B cell (primary cell): ENCODE measurements at regions not wholly inside any gene's neighbourhood (a gene's known extent, or its start where the extent isn't known, plus 50 kb on each side); places are given as distances from the start of the nearest gene placed in this dataset.

Experiments used
- ATAC-seq: fragments of 200-7000 bp; cut with Tn5 transposase; one replicate; pipeline ENCODE4 v1.10.0; 2021; ENCODE audit warnings: low read depth, mild to moderate bottlenecking, moderate number of reproducible peaks, moderate library complexity
- CTCF ChIA-PET: fragments of 350-600 bp; sonication (Branson Sonifier 250); formaldehyde crosslinking; loops from one replicate; lab custom pipeline; 2021; ENCODE audit warnings: antibody characterized with exemption, inconsistent platforms; lab: Charles Lee
- POLR2A ChIA-PET: fragments of 350-600 bp; sonication (Branson Sonifier 250); formaldehyde crosslinking; loops from one replicate; lab custom pipeline; 2021; ENCODE audit warnings: antibody characterized with exemption; lab: Charles Lee
- DNase-seq: peaks from one replicate; pipeline ENCODE4 v3.0.0; 2013
- H2AFZ ChIP-seq: 2 replicates; pipeline ENCODE4 v1.6.1; 2012; ENCODE audit warnings: mild to moderate bottlenecking, low read depth, low read length; ENCODE audit not compliant: insufficient read depth, poor library complexity, severe bottlenecking
- H3K27ac ChIP-seq, 2 donors: 1 replicate in 1 of 2; 2 replicates in 1 of 2; pipeline ENCODE4 v1.5.1; 2012 to 2013; ENCODE audit warnings: low read length in 2 of 2, mild to moderate bottlenecking in 2 of 2, moderate library complexity in 1 of 2
- H3K27me3 ChIP-seq, 4 experiments: fragments of 200-600 bp in 1 of 4; sonication (generic) in 1 of 4; replicated peaks in 1 of 4; 1 replicate in 2 of 4; 2 replicates in 2 of 4; pipeline versions ENCODE4 v1.6.1 to v1.7.0; 2013 to 2016; ENCODE audit warnings: low read length in 3 of 4, mild to moderate bottlenecking in 2 of 4, mixed read lengths in 1 of 4, moderate library complexity in 1 of 4; ENCODE audit not compliant: insufficient read depth in 4 of 4, control insufficient read depth in 3 of 4; ENCODE audit errors: control extremely low read depth in 1 of 4
- H3K36me3 ChIP-seq, 2 experiments: replicated peaks in 1 of 2; 1 replicate in 1 of 2; 2 replicates in 1 of 2; pipeline versions ENCODE4 v1.6.1 to v1.7.1; 2013; ENCODE audit warnings: low read length in 1 of 2; ENCODE audit not compliant: insufficient read depth in 2 of 2, control insufficient read depth in 1 of 2; ENCODE audit errors: control extremely low read depth in 1 of 2, extremely low read depth in 1 of 2
- H3K4me1 ChIP-seq, 2 donors: fragments of 200-600 bp in 1 of 2; sonication (generic) in 1 of 2; 1 replicate in 1 of 2; 2 replicates in 1 of 2; pipeline versions ENCODE4 v1.5.1 to v1.6.1; 2013 to 2017; ENCODE audit warnings: low read length in 2 of 2; ENCODE audit not compliant: control insufficient read depth in 2 of 2, insufficient read depth in 2 of 2
- H3K4me2 ChIP-seq: replicated peaks from 2 replicates; pipeline ENCODE3; 2012; ENCODE audit warnings: mild to moderate bottlenecking, low read depth, low read length; ENCODE audit not compliant: poor library complexity, severe bottlenecking
- H3K4me3 ChIP-seq, 5 experiments: fragments of 200-600 bp in 1 of 5; sonication (generic) in 1 of 5; 1 replicate in 3 of 5; 2 replicates in 2 of 5; pipeline versions ENCODE4 v1.5.1 to v1.7.0; 2011 to 2016; ENCODE audit warnings: low read length in 4 of 5, mild to moderate bottlenecking in 4 of 5, low read depth in 2 of 5, control low read depth in 1 of 5, moderate library complexity in 1 of 5; ENCODE audit not compliant: insufficient read depth in 1 of 5; ENCODE audit errors: control extremely low read depth in 1 of 5, extremely low read depth in 1 of 5
- H3K79me2 ChIP-seq: fragments of 200-600 bp; sonication (generic); one replicate; pipeline ENCODE4 v1.6.0; 2016; ENCODE audit warnings: low read length; ENCODE audit not compliant: control insufficient read depth, insufficient read depth
- H3K9ac ChIP-seq: fragments of 200-600 bp; sonication (generic); 2 replicates; pipeline ENCODE4 v1.6.1; 2017; ENCODE audit warnings: mild to moderate bottlenecking, low read length, moderate library complexity
- H3K9me3 ChIP-seq, 3 donors: one replicate each; pipeline versions ENCODE4 v1.6.1 to v1.7.1; 2013; ENCODE audit warnings: low read length in 2 of 3; ENCODE audit not compliant: control insufficient read depth in 2 of 3, insufficient read depth in 1 of 3; ENCODE audit errors: control extremely low read depth in 1 of 3
- H4K20me1 ChIP-seq: 2 replicates; pipeline ENCODE4 v1.6.0; 2012; ENCODE audit warnings: mild to moderate bottlenecking, low read length; ENCODE audit not compliant: insufficient read depth, control insufficient read depth, poor library complexity, severe bottlenecking
- H3K27ac Mint-ChIP-seq: one replicate; pipeline ENCODE4 v1.8.0; 2021; ENCODE audit warnings: mixed read lengths
- H3K27me3 Mint-ChIP-seq: one replicate; pipeline ENCODE4 v1.8.0; 2021; ENCODE audit warnings: mixed read lengths
- H3K4me1 Mint-ChIP-seq: one replicate; pipeline ENCODE4 v1.8.0; 2021; ENCODE audit warnings: mixed read lengths
- H3K4me3 Mint-ChIP-seq: one replicate; pipeline ENCODE4 v1.8.0; 2021; ENCODE audit warnings: mixed read lengths
- H3K9me3 Mint-ChIP-seq: one replicate; pipeline ENCODE4 v1.8.0; 2022; ENCODE audit warnings: mixed read lengths; ENCODE audit not compliant: insufficient read depth
- EZH2 ChIP-seq: IDR thresholded peaks from 2 replicates; pipeline ENCODE4 v1.6.1; 2012; ENCODE audit warnings: borderline replicate concordance, low read depth, mild to moderate bottlenecking, moderate library complexity, low read length; ENCODE audit not compliant: insufficient read depth, poor library complexity, severe bottlenecking
- WGBS: methylation state at CpG from one replicate; pipeline ENCODE4 v1.1.5; 2013; ENCODE audit warnings: missing lambda C conversion rate; ENCODE audit not compliant: insufficient coverage; 5-methylcytosine and 5-hydroxymethylcytosine counted together
- intact Hi-C: fragments of 100-400 bp; cut with micrococcal nuclease; formaldehyde crosslinking; loops from one replicate; pipeline ENCODE4 v1.10.0; 2022
- TF ChIP-seq, protein P1 (sequence below): fragments of 200-600 bp; IDR thresholded peaks from one replicate; pipeline ENCODE4 v1.8.0; 2022; ENCODE audit warnings: antibody characterized with exemption, mild to moderate bottlenecking

DNA sequence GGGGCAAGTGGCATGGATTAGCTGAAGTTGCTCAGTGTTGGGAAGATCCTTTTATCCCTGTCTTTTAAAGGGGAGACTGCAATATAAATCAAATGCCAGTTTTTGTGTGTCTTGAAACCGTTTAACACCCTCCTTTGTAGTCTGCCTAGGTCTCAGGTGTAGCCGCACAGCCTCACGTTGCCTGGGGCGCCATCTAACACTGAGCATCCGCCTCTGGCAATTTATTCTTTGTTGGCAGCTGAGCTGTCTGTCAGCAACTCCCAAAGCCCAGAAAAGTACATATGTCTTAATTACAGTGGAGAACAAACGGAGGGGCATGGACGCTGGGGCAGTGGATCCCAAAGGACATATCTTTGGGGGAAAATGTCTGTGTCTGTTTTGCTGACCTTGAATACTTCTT lies 254.7 kb downstream of the STK31 start:
- peaks cover 3% of the 10 kb centered on the region for H3K27me3 Mint-ChIP-seq
- TF ChIP-seq, protein P1, sequence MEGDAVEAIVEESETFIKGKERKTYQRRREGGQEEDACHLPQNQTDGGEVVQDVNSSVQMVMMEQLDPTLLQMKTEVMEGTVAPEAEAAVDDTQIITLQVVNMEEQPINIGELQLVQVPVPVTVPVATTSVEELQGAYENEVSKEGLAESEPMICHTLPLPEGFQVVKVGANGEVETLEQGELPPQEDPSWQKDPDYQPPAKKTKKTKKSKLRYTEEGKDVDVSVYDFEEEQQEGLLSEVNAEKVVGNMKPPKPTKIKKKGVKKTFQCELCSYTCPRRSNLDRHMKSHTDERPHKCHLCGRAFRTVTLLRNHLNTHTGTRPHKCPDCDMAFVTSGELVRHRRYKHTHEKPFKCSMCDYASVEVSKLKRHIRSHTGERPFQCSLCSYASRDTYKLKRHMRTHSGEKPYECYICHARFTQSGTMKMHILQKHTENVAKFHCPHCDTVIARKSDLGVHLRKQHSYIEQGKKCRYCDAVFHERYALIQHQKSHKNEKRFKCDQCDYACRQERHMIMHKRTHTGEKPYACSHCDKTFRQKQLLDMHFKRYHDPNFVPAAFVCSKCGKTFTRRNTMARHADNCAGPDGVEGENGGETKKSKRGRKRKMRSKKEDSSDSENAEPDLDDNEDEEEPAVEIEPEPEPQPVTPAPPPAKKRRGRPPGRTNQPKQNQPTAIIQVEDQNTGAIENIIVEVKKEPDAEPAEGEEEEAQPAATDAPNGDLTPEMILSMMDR: no peak
- TF ChIP-seq EZH2: no peak
- ChIA-PET CTCF (no interaction called here), POLR2A (no interaction called here)
- H3K4me1 Mint-ChIP-seq: no peaks in the 10 kb centered on the region
- Histone ChIP-seq H3K36me3 (no peaks in the 10 kb centered on the region), H4K20me1 (no peaks in the 10 kb centered on the region), H3K79me2 (no peaks in the 10 kb centered on the region), H2AFZ (no peak overlapping the region), H3K27ac (no peak overlapping the region), H3K9me3 (no peaks in the 10 kb centered on the region), H3K4me3 (no peak overlapping the region), H3K4me2 (no peak overlapping the region), H3K9ac (no peak overlapping the region), H3K4me1 (no peaks in the 10 kb centered on the region), H3K27me3 (peaks cover 0 to 2% (median 0%) of the 10 kb centered on the region in 4 experiments)
- H3K4me3 Mint-ChIP-seq: no peak overlapping the region
- H3K27ac Mint-ChIP-seq: no peak overlapping the region
- intact Hi-C loops: no loop called here
- 77% methylated on average over 3 of the region's 7 CpGs for WGBS
- DNase-seq (no peak), ATAC-seq (no peak)
- no peaks in the 10 kb centered on the region for H3K9me3 Mint-ChIP-seq

DNA sequence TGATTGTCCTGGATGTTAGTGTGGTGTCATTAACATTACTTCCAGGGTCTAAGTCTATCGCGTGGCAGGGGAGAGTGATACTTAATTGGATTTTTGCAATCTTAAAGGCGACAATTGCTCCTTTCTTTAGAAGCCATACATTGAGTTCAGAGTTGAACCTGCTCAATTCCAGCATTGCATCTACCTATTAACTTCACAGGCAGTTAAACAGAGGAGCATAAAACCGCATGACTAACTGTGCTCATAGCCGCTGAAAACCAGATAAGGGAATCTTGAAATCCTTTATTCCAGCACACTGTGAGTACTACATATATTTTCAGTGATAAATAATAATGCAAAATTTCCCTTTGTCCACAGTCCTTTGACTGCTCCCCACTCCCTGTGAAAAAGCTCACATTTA lies 255.3 kb downstream of the STK31 start:
- CTCF ChIA-PET: no interaction called here
- Histone ChIP-seq H3K9ac (no peak overlapping the region), H3K4me2 (no peak overlapping the region), H3K4me1 (no peaks in the 10 kb centered on the region), H3K4me3 (no peak overlapping the region), H3K36me3 (no peaks in the 10 kb centered on the region), H3K27me3 (peaks cover 0 to 2% (median 0%) of the 10 kb centered on the region in 4 experiments), H4K20me1 (no peaks in the 10 kb centered on the region), H3K9me3 (no peaks in the 10 kb centered on the region), H2AFZ (no peak overlapping the region), H3K27ac (no peak overlapping the region), H3K79me2 (no peaks in the 10 kb centered on the region)
- ATAC-seq: no peak
- TF ChIP-seq, protein P1: no peak
- TF ChIP-seq EZH2: no peak
- intact Hi-C loops: no loop called here
- Mint-ChIP-seq H3K27me3 (peaks cover 3% of the 10 kb centered on the region), H3K27ac (no peak overlapping the region), H3K4me3 (no peak overlapping the region), H3K9me3 (no peaks in the 10 kb centered on the region), H3K4me1 (no peaks in the 10 kb centered on the region)
- POLR2A ChIA-PET: no interaction called here
- WGBS: no CpG with 5 or more reads among the region's 5 CpGs
- no peak for DNase-seq
